22Rv1 (cell line): ENCODE measurements at regions not wholly inside any gene's neighbourhood (a gene's known extent, or its start where the extent isn't known, plus 50 kb on each side); places are given as distances from the start of the nearest gene placed in this dataset.

Experiments
- H3K27ac ChIP-seq: fragments of 450-650 bp; 2 replicates; pipeline ENCODE4 v1.5.1; 2017
- ZFX ChIP-seq: fragments of 450-650 bp; IDR thresholded peaks from 2 replicates; pipeline ENCODE4 v1.6.1; 2017; ENCODE audit warnings: antibody characterized with exemption, borderline replicate concordance
- TF ChIP-seq, protein P1 (sequence below): fragments of 450-650 bp; IDR thresholded peaks from 2 replicates; pipeline ENCODE4 v1.5.1; 2017; ENCODE audit warnings: mild to moderate bottlenecking

DNA sequence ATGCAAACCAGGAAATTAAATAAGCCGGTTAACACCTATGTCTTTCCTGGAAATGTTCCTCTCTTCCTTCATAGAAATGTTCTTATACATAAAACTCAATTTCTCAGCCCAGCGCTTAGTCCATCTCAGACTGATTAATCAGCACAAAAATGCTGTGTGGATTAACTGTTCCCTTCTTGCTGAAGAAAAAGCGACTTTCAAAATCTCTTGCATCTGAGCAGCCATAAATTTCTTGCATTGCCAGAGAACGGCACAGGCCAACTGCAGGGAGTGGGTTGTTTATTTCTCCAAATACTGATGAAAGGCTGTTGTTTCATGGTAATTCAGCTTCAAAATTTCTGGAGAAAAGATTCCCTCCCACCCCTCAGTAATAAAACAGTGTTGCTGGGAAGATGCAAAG lies 517.6 kb downstream of the BTBD3 start:
- TF ChIP-seq, protein P1, sequence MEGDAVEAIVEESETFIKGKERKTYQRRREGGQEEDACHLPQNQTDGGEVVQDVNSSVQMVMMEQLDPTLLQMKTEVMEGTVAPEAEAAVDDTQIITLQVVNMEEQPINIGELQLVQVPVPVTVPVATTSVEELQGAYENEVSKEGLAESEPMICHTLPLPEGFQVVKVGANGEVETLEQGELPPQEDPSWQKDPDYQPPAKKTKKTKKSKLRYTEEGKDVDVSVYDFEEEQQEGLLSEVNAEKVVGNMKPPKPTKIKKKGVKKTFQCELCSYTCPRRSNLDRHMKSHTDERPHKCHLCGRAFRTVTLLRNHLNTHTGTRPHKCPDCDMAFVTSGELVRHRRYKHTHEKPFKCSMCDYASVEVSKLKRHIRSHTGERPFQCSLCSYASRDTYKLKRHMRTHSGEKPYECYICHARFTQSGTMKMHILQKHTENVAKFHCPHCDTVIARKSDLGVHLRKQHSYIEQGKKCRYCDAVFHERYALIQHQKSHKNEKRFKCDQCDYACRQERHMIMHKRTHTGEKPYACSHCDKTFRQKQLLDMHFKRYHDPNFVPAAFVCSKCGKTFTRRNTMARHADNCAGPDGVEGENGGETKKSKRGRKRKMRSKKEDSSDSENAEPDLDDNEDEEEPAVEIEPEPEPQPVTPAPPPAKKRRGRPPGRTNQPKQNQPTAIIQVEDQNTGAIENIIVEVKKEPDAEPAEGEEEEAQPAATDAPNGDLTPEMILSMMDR, result no peak
- no peak for TF ChIP-seq ZFX
- H3K27ac ChIP-seq, result no peak overlapping the region

DNA sequence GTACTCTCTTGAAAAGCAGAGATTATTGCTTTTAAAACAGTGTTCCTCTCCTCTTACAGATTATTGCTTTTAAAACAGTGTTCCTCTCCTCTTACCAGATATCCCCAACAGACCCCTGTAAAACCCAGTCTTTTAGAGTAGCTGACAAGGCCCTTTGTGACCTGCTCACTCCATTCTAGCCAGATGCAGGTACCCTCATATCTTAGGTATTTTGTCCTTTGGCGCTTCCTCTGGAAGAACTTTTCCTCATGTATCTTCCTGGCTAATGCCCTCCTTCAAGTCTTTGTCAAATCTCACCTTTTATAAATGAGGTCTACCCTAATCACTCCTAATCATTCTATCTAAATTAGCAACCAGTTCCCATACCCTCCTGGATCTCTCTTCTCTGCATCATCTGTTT lies 536.0 kb downstream of the BTBD3 start:
- no peak overlapping the region for H3K27ac ChIP-seq
- no peak for TF ChIP-seq ZFX
- TF ChIP-seq, protein P1, result no peak

DNA sequence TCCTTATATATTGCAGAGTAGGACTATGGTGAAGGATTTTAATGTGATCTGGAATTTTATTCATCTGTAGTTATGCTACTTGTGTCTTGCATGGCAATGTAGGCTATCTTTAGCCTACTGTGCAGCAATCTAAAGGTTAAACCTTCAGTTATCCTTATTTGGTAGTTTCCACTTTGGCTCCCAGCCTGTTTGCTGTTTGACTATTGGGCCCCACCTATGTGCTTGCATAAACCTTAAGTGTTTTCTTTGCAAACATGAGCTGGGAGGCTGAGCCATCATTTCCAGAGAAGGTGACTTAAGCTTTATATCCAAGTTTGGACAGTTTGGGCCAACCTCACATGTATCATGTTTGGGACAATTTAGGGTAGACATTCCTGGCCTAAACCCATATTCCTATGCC lies 537.5 kb downstream of the BTBD3 start:
- H3K27ac ChIP-seq, result no peak overlapping the region
- TF ChIP-seq, protein P1, result no peak
- no peak for TF ChIP-seq ZFX

DNA sequence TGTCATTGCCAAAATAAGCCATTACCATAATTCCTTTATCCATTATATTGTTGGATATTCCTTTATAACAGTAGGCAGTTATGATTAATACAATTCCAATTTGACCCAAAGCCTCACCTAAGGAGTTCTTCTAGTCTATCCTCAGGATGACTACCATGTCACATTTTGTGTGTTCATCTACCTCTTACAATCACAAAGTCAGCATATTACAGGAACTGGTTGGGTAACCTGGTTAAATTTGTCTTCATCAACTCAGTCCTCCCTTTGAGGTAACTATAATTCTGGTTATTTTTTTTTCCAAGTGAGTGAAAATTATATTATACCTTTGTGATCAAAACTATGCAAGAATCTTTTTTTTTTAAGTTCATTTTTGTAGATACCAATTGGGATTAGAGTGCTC lies 540.5 kb downstream of the BTBD3 start:
- no peak overlapping the region for H3K27ac ChIP-seq
- no peak for TF ChIP-seq ZFX
- TF ChIP-seq, protein P1, result no peak

DNA sequence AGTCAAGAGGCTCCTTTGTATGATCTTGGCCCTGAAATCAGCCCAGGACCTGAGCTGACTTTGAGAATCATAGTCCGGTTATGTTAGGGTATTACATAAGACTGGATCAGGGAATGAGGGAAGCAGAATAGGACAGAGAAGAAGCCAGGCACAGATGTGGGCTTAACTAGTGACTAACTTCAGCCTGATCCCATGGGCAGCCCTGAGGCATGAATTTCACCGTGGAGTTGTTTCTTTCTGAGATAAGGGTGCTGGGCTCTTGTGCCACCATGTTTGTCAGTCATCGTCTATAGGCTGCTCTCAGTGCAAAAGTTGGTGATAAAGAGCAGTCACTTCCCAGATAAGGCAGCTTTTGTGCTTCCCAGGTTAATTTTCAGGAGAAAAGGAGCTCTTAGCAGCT lies 544.7 kb upstream of the SPTLC3 start:
- H3K27ac ChIP-seq, result no peak overlapping the region
- TF ChIP-seq ZFX, result no peak
- TF ChIP-seq, protein P1, result no peak

DNA sequence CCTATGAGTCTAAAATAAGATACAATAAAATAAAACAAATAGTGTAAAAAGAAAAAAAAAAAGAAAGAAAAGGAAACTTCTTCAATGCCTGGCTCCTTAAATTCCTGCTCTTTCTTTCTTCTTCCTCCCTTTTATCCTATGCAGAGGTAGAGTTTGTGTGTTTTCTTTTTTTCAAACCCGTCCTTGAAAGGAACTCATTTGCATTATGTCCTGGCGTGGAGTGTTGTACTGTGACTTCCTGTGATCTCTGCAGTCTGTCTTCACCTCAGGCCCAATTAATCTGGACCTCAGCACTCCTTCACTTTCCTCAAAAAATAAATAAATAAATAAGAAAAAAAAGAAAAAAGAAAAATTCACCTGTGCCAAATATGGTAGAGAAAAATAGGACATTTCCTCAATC lies 541.9 kb upstream of the SPTLC3 start:
- no peak for TF ChIP-seq ZFX
- TF ChIP-seq, protein P1, result no peak

DNA sequence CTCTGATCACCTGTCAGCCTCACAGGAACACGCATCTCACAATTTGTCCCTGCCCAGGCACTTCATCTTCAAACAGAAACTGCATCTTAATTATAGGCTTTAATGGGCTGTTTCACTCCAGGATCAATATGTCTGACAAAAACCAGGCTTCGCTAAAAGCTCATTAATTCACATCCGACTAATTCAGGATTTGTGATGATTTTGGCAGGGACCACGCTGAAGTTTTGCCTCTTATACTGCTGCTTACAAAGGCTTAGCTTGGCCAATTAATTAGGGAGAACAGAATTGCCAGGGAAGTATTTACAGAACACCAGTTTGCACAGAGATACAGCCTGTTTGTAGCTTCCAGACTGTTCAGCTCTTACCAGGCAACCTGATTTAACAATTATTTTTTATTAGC lies 541.0 kb upstream of the SPTLC3 start:
- no peak for TF ChIP-seq ZFX
- TF ChIP-seq, protein P1, result no peak
- no peak overlapping the region for H3K27ac ChIP-seq

More for the DNA sequence above, 541.9 kb upstream of the SPTLC3 start:
- H3K27ac ChIP-seq, result no peak overlapping the region
